Neural crest cell (in vitro differentiated cells): ENCODE measurements at regions not wholly inside any gene's neighbourhood (a gene's known extent, or its start where the extent isn't known, plus 50 kb on each side); places are given as distances from the start of the nearest gene placed in this dataset.

Source experiments
- DNase-seq: peaks from one replicate; pipeline ENCODE4 v3.0.0; 2021; ENCODE audit warnings: low read depth, mixed read lengths, low spot score
- H3K27ac Mint-ChIP-seq: one replicate; pipeline ENCODE4 v1.8.0; 2021; ENCODE audit warnings: mild to moderate bottlenecking, mixed read lengths; ENCODE audit not compliant: unreplicated experiment
- H3K27me3 Mint-ChIP-seq: 2 replicates; pipeline ENCODE4 v1.8.0; 2021; ENCODE audit warnings: low read depth, mild to moderate bottlenecking, mixed read lengths
- H3K36me3 Mint-ChIP-seq: 2 replicates; pipeline ENCODE4 v1.8.0; 2021; ENCODE audit warnings: low read depth, mild to moderate bottlenecking, mixed read lengths
- H3K4me1 Mint-ChIP-seq: 2 replicates; pipeline ENCODE4 v1.8.0; 2021; ENCODE audit warnings: mixed read lengths
- H3K4me3 Mint-ChIP-seq: one replicate; pipeline ENCODE4 v1.8.0; 2021; ENCODE audit warnings: mild to moderate bottlenecking, mixed read lengths
- H3K9me3 Mint-ChIP-seq: 2 replicates; pipeline ENCODE4 v1.8.0; 2021; ENCODE audit warnings: mixed read lengths
- CTCF ChIP-seq: fragments of 200-600 bp; sonication (generic); conservative IDR thresholded peaks from 2 replicates; pipeline ENCODE4 v1.5.0; 2021; ENCODE audit warnings: antibody characterized with exemption, mild to moderate bottlenecking

DNA sequence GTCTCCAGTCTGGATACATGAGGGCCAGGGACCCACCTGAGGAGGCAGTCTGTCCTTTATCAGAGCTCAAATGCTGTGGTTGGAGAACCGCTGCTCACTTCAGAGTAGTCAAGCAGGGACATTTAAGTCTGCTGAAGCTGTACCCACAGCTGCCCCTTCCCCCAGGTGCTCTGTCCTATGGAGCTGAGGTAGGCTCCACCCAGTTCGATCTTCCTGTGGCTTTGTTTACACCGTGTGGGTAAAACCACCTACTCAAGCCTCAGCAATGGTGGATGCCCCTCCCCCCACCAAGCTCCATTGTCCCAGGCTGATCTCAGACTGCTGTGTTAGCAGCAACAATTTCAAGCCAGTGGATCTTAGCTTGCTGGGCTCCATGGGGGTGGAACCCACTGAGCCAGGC is 731.4 kb upstream of the HS6ST1 start:
- peaks cover 6% of the 10 kb centered on the region for H3K9me3 Mint-ChIP-seq
- H3K36me3 Mint-ChIP-seq: peaks cover 6% of the 10 kb centered on the region
- H3K4me1 Mint-ChIP-seq: no peaks in the 10 kb centered on the region
- no peaks in the 10 kb centered on the region for H3K27me3 Mint-ChIP-seq
- DNase-seq: no peak
- no peak for TF ChIP-seq CTCF
- no peak overlapping the region for H3K4me3 Mint-ChIP-seq
- no peak overlapping the region for H3K27ac Mint-ChIP-seq

GRCh38 chr2:129055242-129055641 is 736.6 kb upstream of the HS6ST1 start:
- no peaks in the 10 kb centered on the region for H3K36me3 Mint-ChIP-seq
- no peak overlapping the region for H3K4me3 Mint-ChIP-seq
- no peaks in the 10 kb centered on the region for H3K9me3 Mint-ChIP-seq
- no peak for DNase-seq
- TF ChIP-seq CTCF: no peak
- no peak overlapping the region for H3K27ac Mint-ChIP-seq
- peaks cover 22% of the 10 kb centered on the region for H3K4me1 Mint-ChIP-seq
- no peaks in the 10 kb centered on the region for H3K27me3 Mint-ChIP-seq

DNA sequence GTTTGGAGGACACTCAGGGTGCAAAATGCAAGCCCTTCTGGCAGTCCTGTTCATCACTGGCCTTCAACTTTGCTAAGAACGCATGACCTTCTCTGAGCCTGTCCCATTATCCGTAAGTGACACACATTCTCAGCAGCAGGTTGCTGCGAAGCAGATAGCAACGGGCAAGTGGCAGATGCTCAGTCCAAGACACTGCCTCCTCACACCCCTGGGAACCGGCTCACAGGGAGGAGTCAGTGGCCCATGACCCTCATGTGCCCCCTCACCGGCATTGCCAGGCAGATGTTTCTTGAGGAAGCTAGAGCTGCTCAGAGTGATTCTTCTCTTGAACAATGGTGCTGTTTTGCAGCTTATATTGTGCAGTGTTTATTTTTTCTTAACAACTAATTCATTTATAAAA is 737.2 kb upstream of the HS6ST1 start:
- peak overlapping the region; percentile 2 for H3K27ac Mint-ChIP-seq
- H3K4me1 Mint-ChIP-seq: peaks cover 22% of the 10 kb centered on the region
- H3K4me3 Mint-ChIP-seq: no peak overlapping the region
- TF ChIP-seq CTCF: no peak
- DNase-seq: no peak
- no peaks in the 10 kb centered on the region for H3K36me3 Mint-ChIP-seq
- H3K27me3 Mint-ChIP-seq: no peaks in the 10 kb centered on the region
- no peaks in the 10 kb centered on the region for H3K9me3 Mint-ChIP-seq

DNA sequence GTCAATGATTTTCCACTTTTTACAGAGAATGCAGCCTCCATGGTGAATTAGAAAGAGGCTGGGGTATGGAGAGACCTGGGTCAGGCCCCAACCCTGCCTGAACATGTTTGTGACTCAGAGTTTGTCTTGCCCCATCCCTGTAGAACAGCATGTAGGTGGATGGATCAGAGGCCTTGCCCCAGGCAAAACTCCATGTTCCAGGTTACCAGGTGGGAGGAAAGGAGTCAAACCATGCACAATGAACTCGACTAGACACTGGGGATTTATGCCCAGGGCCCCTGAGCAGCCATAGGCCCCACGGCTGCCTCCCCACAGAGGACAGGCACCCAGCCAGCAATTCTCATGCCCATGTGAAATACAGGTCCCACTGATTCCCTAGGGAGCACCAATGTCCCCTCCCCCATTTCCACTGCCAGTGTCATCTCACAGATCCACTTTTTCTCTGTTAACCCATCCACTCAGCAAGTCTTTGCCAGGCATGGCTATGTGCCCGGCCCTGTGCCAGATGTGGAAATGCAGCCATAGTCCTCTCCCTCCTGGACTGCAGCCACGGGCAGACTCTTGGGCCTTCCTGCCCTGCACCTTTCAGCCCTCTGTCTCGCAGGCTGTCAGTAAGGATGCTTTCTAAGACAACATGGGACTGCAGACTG is 737.8 kb upstream of the HS6ST1 start:
- no peak overlapping the region for H3K4me3 Mint-ChIP-seq
- no peaks in the 10 kb centered on the region for H3K9me3 Mint-ChIP-seq
- no peak overlapping the region for H3K27ac Mint-ChIP-seq
- no peak for DNase-seq
- H3K27me3 Mint-ChIP-seq: no peaks in the 10 kb centered on the region
- H3K4me1 Mint-ChIP-seq: peaks cover 22% of the 10 kb centered on the region
- H3K36me3 Mint-ChIP-seq: no peaks in the 10 kb centered on the region
- no peak for TF ChIP-seq CTCF

GRCh38 chr2:129056959-129057317 is 738.3 kb upstream of the HS6ST1 start:
- DNase-seq: no peak
- Mint-ChIP-seq H3K4me1 (peaks cover 22% of the 10 kb centered on the region), H3K36me3 (no peaks in the 10 kb centered on the region), H3K9me3 (no peaks in the 10 kb centered on the region), H3K27ac (peak overlapping the region; percentile 29), H3K4me3 (no peak overlapping the region), H3K27me3 (no peaks in the 10 kb centered on the region)
- no peak for TF ChIP-seq CTCF

GRCh38 chr2:129058981-129059380 is 740.3 kb upstream of the HS6ST1 start:
- TF ChIP-seq CTCF: no peak
- H3K9me3 Mint-ChIP-seq: no peaks in the 10 kb centered on the region
- no peak for DNase-seq
- H3K27me3 Mint-ChIP-seq: no peaks in the 10 kb centered on the region
- H3K36me3 Mint-ChIP-seq: no peaks in the 10 kb centered on the region
- no peak overlapping the region for H3K27ac Mint-ChIP-seq
- H3K4me1 Mint-ChIP-seq: peaks cover 22% of the 10 kb centered on the region
- H3K4me3 Mint-ChIP-seq: no peak overlapping the region
